ENCODE measurements at regions not wholly inside any gene's neighbourhood (a gene's known extent, or its start where the extent isn't known, plus 50 kb on each side); places are given as distances from the start of the nearest gene placed in this dataset.

GRCh38 chr3:193932576-193932975 lies 203.4 kb upstream of the HES1 start:
- H3K9me3 ChIP-seq: no peaks in the 10 kb centered on the region
- H3K36me3 ChIP-seq (replicated peaks in 1 of 2; ENCODE audit: insufficient read depth in 1 of 2, low read depth in 2 of 2): no peaks in the 10 kb centered on the region
- no peak overlapping the region for H3K27ac ChIP-seq
- no peaks in the 10 kb centered on the region for H3K27me3 ChIP-seq
- DNase-seq: no peak
- no peak for TF ChIP-seq POLR2A (IDR thresholded peaks at IDR 0.05)
- TF ChIP-seq, protein P1, sequence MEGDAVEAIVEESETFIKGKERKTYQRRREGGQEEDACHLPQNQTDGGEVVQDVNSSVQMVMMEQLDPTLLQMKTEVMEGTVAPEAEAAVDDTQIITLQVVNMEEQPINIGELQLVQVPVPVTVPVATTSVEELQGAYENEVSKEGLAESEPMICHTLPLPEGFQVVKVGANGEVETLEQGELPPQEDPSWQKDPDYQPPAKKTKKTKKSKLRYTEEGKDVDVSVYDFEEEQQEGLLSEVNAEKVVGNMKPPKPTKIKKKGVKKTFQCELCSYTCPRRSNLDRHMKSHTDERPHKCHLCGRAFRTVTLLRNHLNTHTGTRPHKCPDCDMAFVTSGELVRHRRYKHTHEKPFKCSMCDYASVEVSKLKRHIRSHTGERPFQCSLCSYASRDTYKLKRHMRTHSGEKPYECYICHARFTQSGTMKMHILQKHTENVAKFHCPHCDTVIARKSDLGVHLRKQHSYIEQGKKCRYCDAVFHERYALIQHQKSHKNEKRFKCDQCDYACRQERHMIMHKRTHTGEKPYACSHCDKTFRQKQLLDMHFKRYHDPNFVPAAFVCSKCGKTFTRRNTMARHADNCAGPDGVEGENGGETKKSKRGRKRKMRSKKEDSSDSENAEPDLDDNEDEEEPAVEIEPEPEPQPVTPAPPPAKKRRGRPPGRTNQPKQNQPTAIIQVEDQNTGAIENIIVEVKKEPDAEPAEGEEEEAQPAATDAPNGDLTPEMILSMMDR (IDR thresholded peaks at IDR 0.05): no peak
- WGBS, 2 donors: 87 to 90% methylated on average over 4 of the region's 4 CpGs
- no peak overlapping the region for H3K4me3 ChIP-seq
- intact Hi-C loops (cut with DNase I): no loop called here
- ATAC-seq: no peak
- no peaks in the 10 kb centered on the region for H3K4me1 ChIP-seq

DNA sequence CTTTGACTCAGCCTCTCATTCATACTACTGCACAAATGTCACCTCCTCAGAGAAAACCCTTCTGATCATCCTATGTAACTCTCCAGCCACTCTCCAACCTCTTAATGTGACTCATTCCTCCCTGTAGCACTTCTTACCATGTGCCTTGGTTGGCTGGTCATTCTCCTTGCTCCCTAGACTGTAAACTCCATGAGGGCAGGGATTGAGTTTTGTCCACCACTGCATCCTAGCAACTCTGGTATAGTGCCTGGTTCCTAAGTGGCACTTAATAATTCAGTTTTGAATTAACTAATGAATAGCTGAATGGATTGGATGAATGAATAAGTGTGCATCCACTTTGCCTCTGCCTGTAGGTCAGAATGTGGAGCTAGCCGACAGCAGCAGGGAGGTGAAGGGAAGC lies 202.5 kb upstream of the HES1 start:
- 95 to 100% methylated on average over 1 of the region's 1 CpG for WGBS, 2 donors
- Histone ChIP-seq H3K27me3 (no peaks in the 10 kb centered on the region), H3K36me3 (replicated peaks in 1 of 2; ENCODE audit: insufficient read depth in 1 of 2, low read depth in 2 of 2) (no peaks in the 10 kb centered on the region), H3K9me3 (no peaks in the 10 kb centered on the region), H3K4me3 (no peak overlapping the region), H3K27ac (no peak overlapping the region), H3K4me1 (no peaks in the 10 kb centered on the region)
- no peak for ATAC-seq
- TF ChIP-seq, protein P1 (IDR thresholded peaks at IDR 0.05): no peak
- TF ChIP-seq POLR2A (IDR thresholded peaks at IDR 0.05): no peak
- intact Hi-C loops (cut with DNase I): no loop called here
- no peak for DNase-seq

DNA sequence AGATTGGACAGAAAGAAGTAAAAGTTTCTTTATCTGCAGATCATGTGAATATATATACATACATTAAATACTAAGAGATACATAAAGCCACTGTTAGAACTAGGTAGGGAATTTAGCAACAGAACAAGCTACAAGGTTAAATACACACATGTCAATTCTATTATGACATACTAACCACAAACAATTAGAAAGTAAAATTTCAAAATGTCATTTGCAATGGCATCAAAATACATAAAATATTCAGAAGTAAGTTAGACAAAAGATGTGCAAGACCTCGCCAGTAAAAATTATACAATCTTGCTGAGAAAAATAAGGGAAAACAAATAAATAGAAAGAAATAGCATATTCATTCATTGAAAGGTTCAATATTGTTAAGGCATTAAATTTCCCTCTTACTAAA lies 200.0 kb upstream of the HES1 start:
- WGBS, 2 donors: 77 to 85% methylated on average over 1 of the region's 1 CpG
- DNase-seq: no peak
- no peak for ATAC-seq
- Histone ChIP-seq H3K36me3 (replicated peaks in 1 of 2; ENCODE audit: insufficient read depth in 1 of 2, low read depth in 2 of 2) (no peaks in the 10 kb centered on the region), H3K9me3 (no peaks in the 10 kb centered on the region), H3K27me3 (no peaks in the 10 kb centered on the region), H3K27ac (no peak overlapping the region), H3K4me1 (no peaks in the 10 kb centered on the region), H3K4me3 (no peak overlapping the region)
- TF ChIP-seq POLR2A (IDR thresholded peaks at IDR 0.05): no peak
- TF ChIP-seq, protein P1 (IDR thresholded peaks at IDR 0.05): no peak
- intact Hi-C loops (cut with DNase I): no loop called here

DNA sequence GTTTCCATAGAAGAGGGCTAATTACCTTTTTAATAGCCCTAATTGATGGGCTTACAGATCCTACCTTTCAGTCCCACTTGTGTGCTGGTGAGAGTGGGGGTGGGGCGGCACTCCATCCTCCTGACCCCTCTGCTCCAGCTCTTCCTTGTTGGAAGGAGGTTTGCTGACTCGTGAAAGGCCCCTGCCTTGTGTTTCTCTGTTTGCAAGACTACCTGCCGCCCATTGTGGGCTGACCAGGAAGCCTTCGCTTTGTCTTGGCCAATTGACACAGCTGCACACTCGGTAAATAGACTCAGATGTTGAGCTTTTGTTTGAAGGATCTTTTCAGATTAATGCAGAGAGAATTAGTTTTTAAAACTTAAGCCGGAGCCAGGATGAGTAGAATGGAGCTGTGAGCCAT lies 197.3 kb upstream of the HES1 start:
- Histone ChIP-seq H3K4me1 (no peaks in the 10 kb centered on the region), H3K27ac (no peak overlapping the region), H3K36me3 (replicated peaks in 1 of 2; ENCODE audit: insufficient read depth in 1 of 2, low read depth in 2 of 2) (no peaks in the 10 kb centered on the region), H3K4me3 (no peak overlapping the region), H3K27me3 (no peaks in the 10 kb centered on the region), H3K9me3 (no peaks in the 10 kb centered on the region)
- 73 to 74% methylated on average over 6 of the region's 6 CpGs for WGBS, 2 donors
- peak in 1 of 4 donors; percentile 26 for DNase-seq
- no peak for ATAC-seq
- TF ChIP-seq, protein P1 (IDR thresholded peaks at IDR 0.05): no peak
- no peak for TF ChIP-seq POLR2A (IDR thresholded peaks at IDR 0.05)
- intact Hi-C loops (cut with DNase I): no loop called here

DNA sequence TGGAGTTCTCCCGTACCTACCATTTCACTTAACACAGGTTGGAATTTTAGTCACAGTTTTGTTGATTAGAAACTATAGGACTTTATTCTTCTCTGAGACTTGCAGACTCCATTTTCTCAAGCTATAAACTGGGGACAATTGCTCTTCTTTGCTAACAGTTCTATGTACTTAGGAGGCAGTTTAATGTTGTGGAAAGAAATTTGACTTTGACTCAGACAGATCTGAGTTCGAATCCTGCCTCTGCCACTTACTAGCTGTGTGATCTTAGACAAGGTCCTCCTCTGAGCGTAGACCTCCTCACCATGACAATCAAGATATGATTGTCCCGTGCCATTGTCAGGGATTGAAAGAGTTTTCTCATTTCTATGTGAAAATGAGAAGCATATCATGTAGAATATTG lies 196.4 kb upstream of the HES1 start:
- no peak for DNase-seq
- H3K4me3 ChIP-seq: no peak overlapping the region
- H3K27ac ChIP-seq: no peak overlapping the region
- TF ChIP-seq POLR2A (IDR thresholded peaks at IDR 0.05): no peak
- TF ChIP-seq, protein P1 (IDR thresholded peaks at IDR 0.05): no peak
- no peaks in the 10 kb centered on the region for H3K36me3 ChIP-seq (replicated peaks in 1 of 2; ENCODE audit: insufficient read depth in 1 of 2, low read depth in 2 of 2)
- 90 to 95% methylated on average over 4 of the region's 4 CpGs for WGBS, 2 donors
- no peaks in the 10 kb centered on the region for H3K9me3 ChIP-seq
- no peaks in the 10 kb centered on the region for H3K4me1 ChIP-seq
- intact Hi-C loops (cut with DNase I): no loop called here
- H3K27me3 ChIP-seq: no peaks in the 10 kb centered on the region
- ATAC-seq: no peak
